Iris pigment epithelial cell (primary cell): ENCODE measurements at regions not wholly inside any gene's neighbourhood (a gene's known extent, or its start where the extent isn't known, plus 50 kb on each side); places are given as distances from the start of the nearest gene placed in this dataset.
"Not testable (repeated sequence)": the region's sequence is repeated elsewhere in the genome, so short reads cannot be mapped to it uniquely, and the experiment has no call there.

ENCODE experiments used
- DNase-seq: peaks from one replicate; pipeline ENCODE4 v3.0.0-alpha.2; 2011; ENCODE audit warnings: low read depth

DNA sequence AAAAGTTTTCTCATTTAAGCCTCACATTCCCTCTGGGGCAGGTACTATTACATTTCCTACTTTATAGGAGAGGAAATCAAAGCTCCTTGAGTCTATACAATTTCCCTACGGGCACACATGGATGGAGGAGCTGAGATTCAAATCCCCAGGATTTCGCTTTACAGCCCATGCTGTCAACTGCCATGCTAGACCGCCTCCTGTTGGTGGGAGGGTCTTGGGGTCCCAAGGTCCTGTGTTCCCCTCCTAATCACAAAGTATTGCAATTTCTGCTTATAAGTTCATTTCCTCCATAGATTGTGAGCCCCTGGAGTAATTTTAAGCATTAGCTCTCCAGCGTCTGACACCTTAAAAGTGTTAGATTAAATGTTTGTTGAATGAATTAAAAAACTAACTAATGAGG, 95.9 kb upstream of the SMARCA2 start:
- no peak for DNase-seq

DNA sequence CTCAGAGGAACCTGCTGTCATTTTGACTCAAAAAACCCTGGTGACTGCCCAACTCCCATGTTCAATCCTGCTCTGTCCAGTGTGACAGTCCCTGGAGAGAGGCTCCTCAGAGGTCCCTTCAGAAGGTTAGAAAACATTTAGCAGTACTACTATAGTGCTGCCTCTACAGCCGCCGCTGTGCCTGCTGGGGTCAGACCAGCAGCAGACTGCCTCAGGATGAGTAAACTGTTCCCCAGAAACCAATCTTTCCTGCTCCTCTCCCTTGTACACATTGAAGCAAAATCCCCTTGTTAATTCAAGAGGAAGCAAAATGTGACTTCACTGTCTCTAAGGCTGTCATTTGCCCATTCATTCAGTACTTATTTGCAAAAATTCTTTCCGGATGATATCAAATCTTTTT, 94.8 kb upstream of the SMARCA2 start:
- no peak for DNase-seq

DNA sequence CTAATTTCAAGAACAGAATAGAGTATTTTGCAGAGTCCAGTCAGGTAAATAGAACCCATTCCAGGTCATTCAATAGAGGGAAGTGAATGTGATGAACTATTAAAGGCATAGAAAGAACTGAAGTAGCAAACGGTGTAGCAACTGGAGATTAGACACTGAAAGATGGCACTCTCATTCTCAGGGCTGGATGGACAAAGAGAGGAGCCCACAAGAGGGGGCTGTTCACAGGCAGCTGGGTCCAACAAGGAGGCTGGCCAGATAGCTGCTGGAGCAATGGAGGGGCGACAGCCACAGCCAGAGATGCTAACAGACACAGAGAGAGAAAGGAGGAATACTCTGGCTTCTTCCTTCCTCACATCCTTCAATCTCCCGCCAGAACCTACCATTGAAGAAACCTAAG, 93.1 kb upstream of the SMARCA2 start:
- DNase-seq: no peak

DNA sequence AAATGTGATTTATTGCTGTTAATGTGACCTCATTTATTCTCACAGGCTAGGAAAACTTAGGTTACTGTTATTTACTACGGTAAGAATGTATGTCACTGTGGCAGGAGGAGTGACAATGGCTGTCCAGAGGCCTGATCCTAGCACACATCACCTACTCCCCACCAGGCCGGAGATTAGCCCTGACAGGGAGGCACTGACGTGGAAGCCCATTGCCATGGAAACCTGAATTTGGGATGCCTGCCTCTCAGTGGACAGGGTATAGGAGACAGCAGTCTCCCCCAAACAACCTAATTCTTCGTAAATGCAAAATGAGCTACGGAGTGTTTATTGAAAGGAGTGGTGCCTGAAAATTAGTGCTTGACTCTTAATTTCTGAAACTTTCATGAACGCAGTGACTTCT, 87.6 kb upstream of the SMARCA2 start:
- DNase-seq: no peak

DNA sequence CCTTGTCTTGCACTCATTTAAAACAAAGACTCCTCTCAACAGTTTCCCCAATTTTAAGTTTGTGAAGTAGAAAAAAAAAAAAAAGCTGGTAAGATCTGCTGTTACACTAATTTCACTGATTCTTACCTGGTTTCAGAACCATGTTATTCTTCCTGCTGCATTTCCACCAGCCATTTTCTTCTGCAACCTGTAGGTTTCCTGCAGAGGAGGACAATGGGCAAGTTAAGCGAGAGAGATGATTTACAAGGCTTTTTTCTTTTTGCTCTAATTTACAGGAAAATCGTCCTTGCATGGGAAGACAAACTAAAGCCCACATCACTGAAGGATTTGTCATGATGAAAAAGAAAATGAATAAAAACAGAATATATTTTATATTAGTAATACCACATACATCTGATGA, 86.0 kb upstream of the SMARCA2 start:
- no peak for DNase-seq

DNA sequence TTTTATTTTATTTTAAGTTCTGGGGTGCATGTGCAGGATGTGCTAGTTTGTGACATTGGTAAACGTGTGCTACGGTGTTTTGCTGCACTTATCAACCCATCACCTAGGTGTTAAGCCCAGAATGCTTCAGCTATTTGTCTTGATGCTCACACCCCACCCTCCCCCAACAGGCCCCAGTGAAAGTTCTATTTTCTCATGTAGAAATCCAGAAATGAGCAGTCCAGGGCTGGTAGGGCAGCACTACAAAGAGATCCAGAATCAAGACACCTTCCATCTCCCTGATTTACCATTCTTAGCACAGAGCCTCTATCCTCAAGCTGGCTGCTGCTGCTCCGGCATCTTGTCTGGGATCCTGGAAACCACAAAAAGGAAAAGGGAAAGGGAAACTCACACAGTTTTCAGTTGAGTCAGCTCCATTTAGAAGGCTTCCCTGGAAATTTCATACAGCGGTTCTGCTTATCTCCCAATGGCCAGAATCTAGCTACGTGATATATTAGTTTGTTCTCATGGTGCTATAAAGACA, 85.4 kb upstream of the SMARCA2 start:
- DNase-seq: no peak

DNA sequence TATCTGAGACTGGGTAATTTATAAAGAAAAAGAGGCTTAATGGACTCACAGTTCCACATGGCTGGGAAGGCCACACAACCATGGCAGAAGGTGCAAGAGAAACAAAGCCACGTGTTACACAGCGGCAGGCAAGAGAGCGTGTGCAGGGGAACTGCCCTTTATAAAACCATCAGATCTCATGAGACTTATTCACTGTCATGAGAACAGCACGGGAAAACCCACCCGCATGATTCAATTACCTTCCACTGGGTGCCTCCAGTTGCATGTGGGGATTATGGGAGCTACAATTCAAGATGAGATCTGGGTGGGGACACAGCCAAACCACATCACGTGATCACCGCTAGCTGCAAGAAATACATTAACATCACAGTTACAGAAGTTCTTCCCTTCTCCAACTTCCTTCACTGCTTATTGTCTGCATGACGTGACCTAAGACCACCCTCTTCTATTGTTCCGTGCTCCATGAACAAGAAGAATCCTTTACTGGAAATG, 84.9 kb upstream of the SMARCA2 start:
- not testable (repeated sequence) for DNase-seq

DNA sequence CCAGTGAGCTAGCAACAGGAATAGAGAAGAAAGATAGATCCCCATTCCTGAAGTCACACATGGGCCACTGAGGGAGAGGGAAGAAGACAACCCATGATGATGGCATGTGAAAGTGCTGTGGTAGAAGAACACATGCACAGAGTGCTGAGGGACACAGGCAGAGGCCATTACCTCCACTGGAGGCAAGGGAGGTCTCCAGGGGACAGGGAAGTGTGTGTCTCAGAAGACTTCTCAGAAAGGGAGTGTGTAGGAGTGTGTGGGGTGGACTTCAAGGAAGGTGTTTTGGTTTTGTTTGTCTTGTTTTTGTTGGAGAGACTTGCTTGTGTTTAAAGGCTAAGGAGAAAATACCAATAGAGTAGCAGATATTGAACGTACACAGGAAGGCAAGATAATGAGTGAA, 77.0 kb upstream of the SMARCA2 start:
- no peak for DNase-seq

DNA sequence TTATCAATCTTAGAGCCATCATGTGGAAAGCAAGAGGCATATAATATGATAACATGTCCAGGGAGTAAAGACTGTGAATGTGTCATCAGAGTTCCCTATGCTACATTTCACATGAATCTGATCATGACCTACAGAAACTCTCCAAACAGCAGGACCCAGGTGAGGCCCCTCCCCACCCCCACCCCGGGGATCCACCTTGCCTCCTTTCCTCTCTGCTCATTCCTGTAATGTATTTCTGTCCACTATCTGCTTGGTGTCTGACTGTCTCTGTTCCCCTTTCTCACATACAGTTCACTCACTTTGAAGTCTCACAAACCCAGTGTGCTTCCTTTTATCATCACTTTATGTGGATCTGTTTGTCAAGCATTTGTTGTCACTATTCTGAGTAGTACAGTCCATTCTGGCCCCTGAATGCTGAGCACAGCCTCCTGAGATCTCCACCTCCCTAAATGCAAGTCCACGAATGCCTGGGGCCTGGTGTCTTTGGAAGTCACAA, 76.4 kb upstream of the SMARCA2 start:
- DNase-seq: no peak

DNA sequence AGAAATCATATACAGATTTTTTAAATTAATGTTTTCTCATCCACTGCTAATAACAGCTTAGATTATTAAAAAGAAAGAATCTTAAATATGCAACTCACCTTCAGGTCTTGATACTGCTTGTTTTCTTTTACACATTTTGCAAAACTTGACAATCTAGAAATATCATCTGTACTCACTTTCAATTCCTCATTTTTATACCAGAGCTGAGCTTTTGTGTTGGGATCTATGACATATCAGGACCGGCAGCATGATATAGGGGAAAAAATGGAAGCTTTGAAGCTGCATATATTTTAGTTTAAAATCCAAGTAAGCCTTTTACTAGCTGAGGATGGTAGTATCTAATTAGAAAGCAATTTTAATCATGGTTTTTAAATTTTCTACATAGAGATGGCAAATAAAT, 75.7 kb upstream of the SMARCA2 start:
- no peak for DNase-seq

DNA sequence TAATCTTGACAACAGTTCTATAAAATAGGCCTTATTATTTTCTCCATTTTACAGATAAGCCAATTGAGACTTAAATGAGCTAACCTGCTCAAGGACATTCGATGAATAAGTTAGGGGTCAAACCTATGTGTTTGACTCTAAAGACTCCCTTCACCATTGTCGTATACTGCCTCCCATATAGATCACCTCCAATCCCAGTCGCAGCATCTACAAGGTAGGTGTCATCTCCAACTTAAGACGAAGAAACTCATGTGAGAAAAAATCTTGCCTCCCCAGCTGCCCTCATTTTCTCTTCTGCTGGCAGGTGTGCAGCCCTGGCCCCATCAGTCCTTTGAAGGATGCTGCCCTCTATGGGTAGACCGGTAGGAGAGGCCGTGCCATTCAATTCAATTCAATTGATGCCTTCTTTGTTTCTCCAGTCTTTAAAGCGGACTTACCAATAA, 75.2 kb upstream of the SMARCA2 start:
- DNase-seq: peak; percentile 26

DNA sequence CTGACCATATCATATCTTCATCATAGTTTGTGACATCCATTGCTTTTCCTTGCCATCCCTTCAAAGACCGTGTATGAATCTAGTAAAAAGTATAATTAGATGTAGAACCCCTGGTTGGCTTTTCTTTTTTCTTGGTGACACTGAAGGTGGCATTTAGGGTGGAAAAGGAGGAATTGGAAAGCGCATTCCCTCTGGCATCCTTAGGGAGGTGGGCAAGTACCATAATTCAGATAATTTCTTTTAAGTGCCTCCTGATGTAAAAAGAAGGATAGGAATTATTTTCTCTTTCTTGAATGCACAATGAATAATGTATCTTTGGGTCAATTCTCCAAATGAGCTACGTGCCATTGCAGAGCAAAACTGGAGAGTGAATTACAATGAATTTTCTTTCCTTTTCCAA, 73.2 kb upstream of the SMARCA2 start:
- no peak for DNase-seq

DNA sequence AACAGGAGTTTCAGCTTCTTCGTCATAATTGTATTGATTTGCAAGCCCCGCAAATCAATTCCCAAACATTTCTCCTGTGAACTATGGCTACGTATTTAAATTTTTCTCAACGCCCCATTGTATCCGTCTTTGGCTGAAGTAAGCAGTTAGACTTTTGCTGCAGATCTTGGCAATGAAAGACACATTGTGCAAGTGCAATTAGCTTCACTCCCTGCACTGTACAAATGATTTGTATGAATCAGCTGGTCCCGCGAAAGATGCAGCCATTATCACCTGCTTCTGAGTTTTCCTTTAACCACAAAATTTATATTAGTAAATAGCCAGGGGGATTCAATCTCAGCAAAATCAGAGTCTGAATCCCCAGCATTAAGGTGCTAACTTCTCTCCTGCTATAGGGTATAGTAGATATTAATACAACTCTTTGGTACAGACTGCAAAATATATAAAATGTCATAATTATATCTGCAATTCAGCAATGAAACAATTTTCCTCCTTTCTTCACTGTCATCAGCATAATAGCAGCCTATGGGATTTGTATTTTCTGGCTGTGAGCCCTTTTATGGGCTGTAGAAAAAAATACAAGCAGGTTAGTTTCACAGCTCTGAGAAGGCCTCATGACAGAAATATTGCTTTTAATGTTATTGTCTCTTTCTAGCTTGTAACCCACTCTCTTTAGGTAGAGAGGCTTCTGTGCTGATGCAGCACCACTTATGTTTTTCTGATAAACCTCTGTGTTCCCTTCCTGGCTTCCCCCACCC, 68.4 kb upstream of the SMARCA2 start:
- no peak for DNase-seq

DNA sequence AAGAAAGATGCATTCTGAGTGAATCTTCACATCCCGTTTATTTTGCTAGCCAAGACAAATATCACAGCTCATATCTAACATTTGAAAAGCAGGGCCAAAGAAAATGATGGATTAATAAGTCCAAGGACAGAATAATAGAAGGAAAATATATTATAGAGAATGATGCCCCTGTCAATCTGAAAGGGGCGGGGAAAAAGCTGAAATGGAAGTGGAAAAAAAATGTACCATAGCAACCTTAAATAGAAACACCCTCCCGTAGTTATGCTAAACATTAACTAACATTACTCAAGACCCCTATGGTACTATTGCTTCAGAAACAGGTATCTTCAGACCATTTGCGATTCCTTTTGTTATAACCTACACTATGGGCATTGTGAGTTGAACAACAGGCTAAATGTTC, 67.7 kb upstream of the SMARCA2 start:
- DNase-seq: no peak

DNA sequence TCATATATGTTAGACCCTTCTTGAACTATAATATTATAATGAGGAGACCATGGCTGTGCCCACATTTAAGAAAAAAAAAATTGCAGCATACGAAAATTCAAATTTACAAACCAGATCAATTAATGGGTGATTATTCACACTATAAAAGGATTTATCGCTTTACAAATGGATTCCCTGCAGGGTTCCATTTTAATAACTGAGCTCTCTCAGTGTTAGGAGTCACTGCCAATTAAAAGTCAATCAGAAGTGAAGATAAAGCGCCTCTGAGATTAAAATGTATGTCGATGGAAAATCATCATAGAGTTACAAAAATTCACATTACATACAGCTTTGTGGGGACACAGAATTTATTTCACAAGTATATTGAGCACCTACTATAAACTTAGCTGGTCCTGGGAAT, 66.6 kb upstream of the SMARCA2 start:
- no peak for DNase-seq

DNA sequence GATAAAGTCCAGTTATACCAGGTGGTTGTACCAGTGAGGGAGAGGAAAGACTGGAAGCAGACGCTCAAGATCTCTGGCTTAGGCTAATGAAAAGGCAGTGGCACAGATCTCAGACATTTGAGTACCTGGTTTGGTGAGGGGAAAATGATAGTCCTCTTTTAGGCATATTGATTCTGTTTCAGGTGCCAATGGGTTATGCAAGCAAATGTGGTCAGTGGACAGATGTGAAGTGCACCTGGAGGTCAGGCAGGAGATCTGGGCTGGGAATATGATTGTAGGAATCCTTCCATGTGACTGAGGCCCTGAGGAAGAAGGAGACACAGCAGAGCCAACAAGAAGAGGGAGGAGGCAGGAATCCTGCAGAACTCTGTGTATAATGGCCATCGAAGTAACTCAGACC, 63.7 kb upstream of the SMARCA2 start:
- no peak for DNase-seq

DNA sequence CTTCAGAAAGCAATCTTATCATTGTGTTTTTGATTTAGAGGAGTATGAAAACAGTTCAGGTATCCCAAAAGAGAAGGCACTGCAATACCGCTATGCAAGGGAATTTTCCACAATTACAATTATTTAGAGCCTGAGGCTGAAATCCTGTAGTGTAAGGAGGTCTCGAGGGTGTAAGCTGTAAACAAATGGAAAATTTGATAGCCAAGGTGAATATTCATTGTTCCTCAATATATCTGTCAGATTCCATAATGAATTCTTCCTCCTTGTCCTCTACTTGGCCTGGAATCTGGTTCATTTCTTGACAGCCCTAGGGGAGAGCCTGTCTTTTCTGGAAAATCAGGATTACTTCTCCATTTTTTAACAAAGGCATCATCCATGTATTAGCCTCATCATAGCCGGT, 63.1 kb upstream of the SMARCA2 start:
- no peak for DNase-seq

DNA sequence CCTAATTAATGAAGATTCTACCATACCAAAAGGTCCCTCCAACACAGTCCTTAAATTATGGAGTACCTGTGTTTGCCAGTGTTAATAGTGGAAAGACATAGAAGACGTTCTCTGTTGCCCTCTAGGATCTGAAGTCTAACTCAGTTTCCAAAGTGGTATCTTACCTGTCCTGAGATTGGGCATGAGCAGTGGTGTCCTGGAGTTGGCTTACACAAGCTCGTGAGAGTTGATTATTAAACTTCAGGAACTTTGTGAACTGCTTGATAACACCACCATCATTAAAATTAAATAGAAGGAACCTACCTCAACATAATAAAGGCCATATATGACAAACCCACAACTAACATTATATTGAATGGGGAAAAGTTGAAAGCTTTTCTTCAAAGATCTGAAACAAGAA, 60.9 kb upstream of the SMARCA2 start:
- DNase-seq: no peak

DNA sequence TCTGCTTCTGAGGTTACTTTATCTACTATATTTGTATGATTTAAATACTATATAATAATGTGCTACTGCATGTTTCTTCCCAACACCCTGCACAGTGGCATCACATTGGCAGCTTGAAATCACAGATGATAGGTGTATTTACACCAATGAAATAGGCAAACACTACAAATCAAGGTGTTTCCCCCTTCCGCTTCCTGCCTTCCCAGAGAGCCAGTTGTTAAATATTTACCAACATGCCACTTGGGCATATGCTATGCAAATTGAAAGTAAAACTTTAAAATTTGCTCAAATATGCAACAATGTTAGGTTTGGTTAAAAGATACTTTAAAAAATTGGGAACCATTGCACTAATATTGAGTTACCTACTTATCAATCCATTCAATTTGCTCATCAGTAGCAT, 58.2 kb upstream of the SMARCA2 start:
- no peak for DNase-seq

DNA sequence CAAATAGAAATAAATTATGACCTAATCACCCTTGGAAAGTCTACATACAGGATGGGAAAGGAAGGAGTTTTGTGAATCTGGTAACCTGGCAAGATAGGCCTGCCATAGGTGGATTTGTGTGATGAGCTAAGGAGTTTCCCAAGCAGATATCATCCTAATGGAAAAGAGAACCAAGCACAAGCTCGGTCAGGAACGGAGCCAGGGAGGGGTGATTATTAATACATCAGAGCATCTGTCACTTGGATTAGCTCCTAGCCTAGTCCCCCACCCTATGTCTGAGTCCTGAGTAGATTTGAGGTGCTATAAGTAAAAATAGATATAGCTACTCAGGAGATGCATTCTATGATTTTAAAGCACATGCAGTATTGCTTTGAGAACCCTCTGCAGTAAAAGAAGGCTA, 57.3 kb upstream of the SMARCA2 start:
- DNase-seq: no peak

DNA sequence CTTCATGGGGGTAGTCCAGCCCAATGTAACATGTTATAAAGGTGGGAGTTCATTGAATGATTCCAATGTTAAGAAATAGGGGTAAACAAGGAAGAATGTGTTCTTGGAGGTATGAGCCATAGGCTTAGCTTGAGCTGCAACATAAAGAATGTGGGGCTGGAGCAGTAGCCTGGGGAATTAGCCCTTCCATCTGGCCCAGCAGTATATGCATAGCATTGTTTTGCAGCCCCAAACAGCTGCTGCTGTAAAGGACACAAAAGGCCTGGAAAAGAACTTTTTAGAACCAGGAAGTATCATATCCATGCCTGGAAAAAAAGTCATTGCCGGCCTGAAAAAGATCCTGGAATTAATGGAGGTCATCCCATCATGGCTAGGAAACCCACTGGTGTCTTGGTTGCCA, 55.8 kb upstream of the SMARCA2 start:
- no peak for DNase-seq

DNA sequence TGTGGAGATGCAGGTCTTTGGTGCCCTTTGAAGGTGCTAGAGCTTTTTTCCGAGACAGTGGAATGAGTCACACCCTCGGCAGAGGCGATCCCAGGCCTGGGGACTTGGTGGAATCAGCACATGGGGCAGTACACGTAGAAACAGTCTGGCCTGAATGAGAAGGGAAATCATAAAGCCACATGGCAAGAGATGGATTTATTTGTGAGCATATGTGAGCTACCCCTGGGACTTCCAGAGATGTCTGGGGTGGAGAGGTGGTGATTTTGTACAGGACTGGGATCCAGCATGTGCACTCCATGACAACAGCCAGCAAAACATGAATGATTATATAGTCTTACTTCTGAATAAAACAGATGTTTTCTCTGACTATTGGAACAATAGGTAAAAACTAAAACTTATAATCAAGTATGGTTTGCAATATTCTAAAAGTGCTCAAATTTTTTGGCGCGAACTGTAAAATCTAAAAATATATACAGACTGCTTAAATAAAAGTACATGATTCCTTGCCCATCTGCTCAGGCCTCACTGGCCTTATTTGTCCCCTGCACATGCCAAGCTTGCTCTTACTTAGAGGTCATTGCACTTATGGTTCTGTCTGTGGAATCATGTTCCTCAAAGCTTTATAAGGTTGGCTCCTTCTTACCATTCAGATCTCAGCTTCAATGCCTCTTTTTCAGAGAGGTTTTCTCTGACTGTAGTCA, 54.7 kb upstream of the SMARCA2 start:
- DNase-seq: no peak

DNA sequence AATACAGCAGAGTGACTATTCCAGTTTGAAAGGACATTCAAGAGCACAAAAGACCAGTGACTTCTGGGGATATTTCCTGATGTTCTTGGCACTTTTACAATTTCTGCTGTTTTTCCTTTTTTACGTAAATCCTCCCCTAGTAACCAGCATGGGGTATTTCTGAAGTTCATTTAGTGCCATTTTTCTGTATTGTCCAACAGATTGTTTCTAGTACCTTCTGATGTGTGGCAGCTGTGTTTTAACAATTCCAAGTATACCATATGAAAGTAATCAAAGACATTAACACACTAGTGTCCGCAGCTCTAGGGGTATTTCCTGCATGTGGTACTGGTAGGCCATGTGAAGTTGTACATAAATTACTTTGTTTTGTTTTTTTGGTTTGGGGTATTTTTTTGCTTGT, 53.0 kb upstream of the SMARCA2 start:
- no peak for DNase-seq
